DND-41 (cell line): ENCODE measurements at regions not wholly inside any gene's neighbourhood (a gene's known extent, or its start where the extent isn't known, plus 50 kb on each side); places are given as distances from the start of the nearest gene placed in this dataset.

Experiments
- EZH2 ChIP-seq: IDR thresholded peaks from 3 replicates; pipeline ENCODE4 v1.6.1; 2012; ENCODE audit warnings: borderline replicate concordance, low read depth, mild to moderate bottlenecking, moderate library complexity, low read length, inconsistent platforms; ENCODE audit not compliant: severe bottlenecking
- TF ChIP-seq, protein P1 (sequence below): IDR thresholded peaks from 2 replicates; pipeline ENCODE4 v1.5.1; 2012; ENCODE audit warnings: borderline replicate concordance, low read length, moderate library complexity, mild to moderate bottlenecking; ENCODE audit not compliant: poor library complexity, severe bottlenecking; ENCODE audit errors: extremely low read depth

DNA sequence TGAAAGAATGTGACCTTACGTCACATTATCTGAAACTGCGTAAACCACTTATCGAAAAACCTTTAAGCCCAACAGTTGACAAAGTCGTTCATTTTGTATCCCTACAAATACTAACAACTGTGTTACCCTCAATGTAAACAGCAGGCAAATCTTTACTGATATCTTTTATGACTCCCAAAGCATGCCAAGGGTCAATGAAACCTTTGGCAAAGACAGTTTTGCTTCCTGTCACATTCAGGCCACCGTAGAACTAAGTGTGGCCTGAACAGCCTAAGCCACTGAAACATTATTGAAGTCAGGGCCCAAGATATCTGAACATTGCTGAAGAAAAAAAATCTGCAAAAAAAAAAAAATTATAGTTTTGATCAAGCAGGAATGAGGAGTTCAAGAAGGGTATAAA, 77.3 kb downstream of the FAM124B start:
- TF ChIP-seq, protein P1, sequence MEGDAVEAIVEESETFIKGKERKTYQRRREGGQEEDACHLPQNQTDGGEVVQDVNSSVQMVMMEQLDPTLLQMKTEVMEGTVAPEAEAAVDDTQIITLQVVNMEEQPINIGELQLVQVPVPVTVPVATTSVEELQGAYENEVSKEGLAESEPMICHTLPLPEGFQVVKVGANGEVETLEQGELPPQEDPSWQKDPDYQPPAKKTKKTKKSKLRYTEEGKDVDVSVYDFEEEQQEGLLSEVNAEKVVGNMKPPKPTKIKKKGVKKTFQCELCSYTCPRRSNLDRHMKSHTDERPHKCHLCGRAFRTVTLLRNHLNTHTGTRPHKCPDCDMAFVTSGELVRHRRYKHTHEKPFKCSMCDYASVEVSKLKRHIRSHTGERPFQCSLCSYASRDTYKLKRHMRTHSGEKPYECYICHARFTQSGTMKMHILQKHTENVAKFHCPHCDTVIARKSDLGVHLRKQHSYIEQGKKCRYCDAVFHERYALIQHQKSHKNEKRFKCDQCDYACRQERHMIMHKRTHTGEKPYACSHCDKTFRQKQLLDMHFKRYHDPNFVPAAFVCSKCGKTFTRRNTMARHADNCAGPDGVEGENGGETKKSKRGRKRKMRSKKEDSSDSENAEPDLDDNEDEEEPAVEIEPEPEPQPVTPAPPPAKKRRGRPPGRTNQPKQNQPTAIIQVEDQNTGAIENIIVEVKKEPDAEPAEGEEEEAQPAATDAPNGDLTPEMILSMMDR, result no peak
- no peak for TF ChIP-seq EZH2
